Calu3 (cell line): ENCODE measurements at regions not wholly inside any gene's neighbourhood (a gene's known extent, or its start where the extent isn't known, plus 50 kb on each side); places are given as distances from the start of the nearest gene placed in this dataset.

Experiments
- BruUV-seq: library from RNA; stranded (reverse); fragments of 400-500 nt; replicated peaks from 2 replicates; lab custom pipeline; 2021; lab: Mats Ljungman, UMichigan
- CTCF ChIA-PET: fragments of 300-600 bp; sonication (Branson Sonifier 250); formaldehyde crosslinking; loops from one replicate; lab custom pipeline; 2022; ENCODE audit warnings: antibody characterized with exemption; lab: Charles Lee
- DNase-seq: peaks from one replicate; pipeline ENCODE4 v3.0.0; 2022
- H3K27ac Mint-ChIP-seq: one replicate; pipeline ENCODE4 v1.8.0; 2022; ENCODE audit warnings: mixed read lengths; ENCODE audit not compliant: unreplicated experiment
- H3K27me3 Mint-ChIP-seq: one replicate; pipeline ENCODE4 v1.8.0; 2022; ENCODE audit warnings: mixed read lengths; ENCODE audit not compliant: unreplicated experiment
- H3K36me3 Mint-ChIP-seq: one replicate; pipeline ENCODE4 v1.8.0; 2022; ENCODE audit warnings: mild to moderate bottlenecking, moderate library complexity, mixed read lengths; ENCODE audit not compliant: insufficient read depth, unreplicated experiment
- H3K4me1 Mint-ChIP-seq: one replicate; pipeline ENCODE4 v1.8.0; 2022; ENCODE audit warnings: mild to moderate bottlenecking, low read depth, mixed read lengths; ENCODE audit not compliant: unreplicated experiment
- H3K4me3 Mint-ChIP-seq: one replicate; pipeline ENCODE4 v1.8.0; 2022; ENCODE audit warnings: mild to moderate bottlenecking, low read depth, moderate library complexity, mixed read lengths; ENCODE audit not compliant: unreplicated experiment
- H3K9me3 Mint-ChIP-seq: one replicate; pipeline ENCODE4 v1.8.0; 2022; ENCODE audit warnings: low read depth, mixed read lengths; ENCODE audit not compliant: unreplicated experiment
- intact Hi-C: fragments of 100-400 bp; cut with micrococcal nuclease; formaldehyde crosslinking; loops from one replicate; pipeline ENCODE4 v1.10.0; 2022; ENCODE audit not compliant: unreplicated experiment
- TF ChIP-seq, protein P1 (sequence below): fragments of 200-600 bp; IDR thresholded peaks from one replicate; pipeline ENCODE4 v1.8.0; 2022; ENCODE audit warnings: antibody characterized with exemption; ENCODE audit not compliant: unreplicated experiment

DNA sequence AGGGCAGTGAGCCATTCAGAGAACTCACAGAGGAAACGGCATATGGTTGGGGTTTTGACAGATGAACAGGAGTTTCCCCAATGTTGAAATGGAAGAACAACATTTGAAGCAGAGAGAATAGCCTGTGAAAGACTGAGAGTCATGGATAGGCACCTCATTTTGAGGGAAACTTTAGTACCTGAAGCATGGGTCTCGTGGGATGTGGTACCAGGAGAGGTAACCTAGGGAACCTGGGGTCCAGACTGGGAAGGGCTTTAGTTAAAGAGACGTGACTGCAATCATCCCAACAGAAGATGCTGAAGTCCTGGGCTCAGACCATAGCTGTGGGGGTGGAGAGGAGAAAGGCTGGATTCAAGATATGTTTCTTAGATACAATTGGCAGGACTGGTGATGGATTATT, 137.8 kb upstream of the CCL2 start:
- CTCF ChIA-PET, result no interaction called here
- TF ChIP-seq, protein P1, sequence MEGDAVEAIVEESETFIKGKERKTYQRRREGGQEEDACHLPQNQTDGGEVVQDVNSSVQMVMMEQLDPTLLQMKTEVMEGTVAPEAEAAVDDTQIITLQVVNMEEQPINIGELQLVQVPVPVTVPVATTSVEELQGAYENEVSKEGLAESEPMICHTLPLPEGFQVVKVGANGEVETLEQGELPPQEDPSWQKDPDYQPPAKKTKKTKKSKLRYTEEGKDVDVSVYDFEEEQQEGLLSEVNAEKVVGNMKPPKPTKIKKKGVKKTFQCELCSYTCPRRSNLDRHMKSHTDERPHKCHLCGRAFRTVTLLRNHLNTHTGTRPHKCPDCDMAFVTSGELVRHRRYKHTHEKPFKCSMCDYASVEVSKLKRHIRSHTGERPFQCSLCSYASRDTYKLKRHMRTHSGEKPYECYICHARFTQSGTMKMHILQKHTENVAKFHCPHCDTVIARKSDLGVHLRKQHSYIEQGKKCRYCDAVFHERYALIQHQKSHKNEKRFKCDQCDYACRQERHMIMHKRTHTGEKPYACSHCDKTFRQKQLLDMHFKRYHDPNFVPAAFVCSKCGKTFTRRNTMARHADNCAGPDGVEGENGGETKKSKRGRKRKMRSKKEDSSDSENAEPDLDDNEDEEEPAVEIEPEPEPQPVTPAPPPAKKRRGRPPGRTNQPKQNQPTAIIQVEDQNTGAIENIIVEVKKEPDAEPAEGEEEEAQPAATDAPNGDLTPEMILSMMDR, result no peak
- Mint-ChIP-seq H3K9me3 (no peaks in the 10 kb centered on the region), H3K36me3 (no peaks in the 10 kb centered on the region), H3K27ac (no peak overlapping the region), H3K27me3 (peaks cover 77% of the 10 kb centered on the region), H3K4me1 (no peaks in the 10 kb centered on the region), H3K4me3 (no peak overlapping the region)
- BruUV-seq, result no TSS peak
- intact Hi-C loops, result no loop called here
- DNase-seq, result no peak

DNA sequence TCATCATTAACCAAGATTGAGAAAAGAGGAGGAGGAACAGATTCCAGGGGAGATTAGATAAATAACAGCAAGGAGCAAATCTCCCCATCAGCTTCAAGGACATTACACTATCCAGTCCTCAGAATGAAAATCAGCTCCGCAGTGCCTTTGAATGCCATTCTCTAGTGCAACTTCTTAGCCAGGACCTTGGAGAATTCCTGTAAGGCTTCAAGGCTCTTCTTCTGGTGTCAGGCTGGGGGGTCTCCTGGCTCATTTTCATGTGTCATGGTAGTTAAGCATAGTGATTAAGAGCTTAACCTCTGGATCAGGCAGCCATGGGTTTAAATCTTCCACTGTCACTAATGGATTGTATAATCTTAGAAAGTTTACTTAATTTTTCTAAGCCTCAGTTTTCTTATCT, 137.3 kb upstream of the CCL2 start:
- TF ChIP-seq, protein P1, result no peak
- Mint-ChIP-seq H3K27ac (no peak overlapping the region), H3K36me3 (no peaks in the 10 kb centered on the region), H3K4me3 (no peak overlapping the region), H3K9me3 (no peaks in the 10 kb centered on the region), H3K4me1 (no peaks in the 10 kb centered on the region), H3K27me3 (peaks cover 72% of the 10 kb centered on the region)
- no peak for DNase-seq
- intact Hi-C loops, result no loop called here
- CTCF ChIA-PET, result no interaction called here
- no TSS peak for BruUV-seq

DNA sequence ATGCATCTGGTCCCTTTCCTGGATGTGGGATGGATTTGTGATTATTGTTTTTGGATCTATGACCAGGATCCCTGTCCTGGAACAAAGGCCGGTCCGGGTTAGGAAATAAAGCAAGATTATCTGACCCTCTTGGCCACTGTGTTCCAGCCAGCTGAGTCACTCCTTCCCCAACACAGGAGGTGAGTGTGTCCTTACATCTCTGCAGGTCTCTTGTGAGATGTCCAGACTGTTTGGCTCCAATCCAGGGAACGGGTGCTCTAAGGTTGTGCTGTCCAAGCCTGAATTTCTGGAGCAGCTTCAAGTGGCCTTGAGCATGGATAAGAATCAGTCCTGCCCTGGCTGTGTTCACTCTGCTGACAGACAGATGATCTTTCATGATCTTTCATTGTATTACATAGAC, 136.5 kb upstream of the CCL2 start:
- no peaks in the 10 kb centered on the region for H3K9me3 Mint-ChIP-seq
- TF ChIP-seq, protein P1, result no peak
- H3K27ac Mint-ChIP-seq, result no peak overlapping the region
- no TSS peak for BruUV-seq
- H3K4me3 Mint-ChIP-seq, result no peak overlapping the region
- peaks cover 65% of the 10 kb centered on the region for H3K27me3 Mint-ChIP-seq
- H3K36me3 Mint-ChIP-seq, result no peaks in the 10 kb centered on the region
- intact Hi-C loops, result no loop called here
- no peaks in the 10 kb centered on the region for H3K4me1 Mint-ChIP-seq
- CTCF ChIA-PET, result no interaction called here
- DNase-seq, result no peak

DNA sequence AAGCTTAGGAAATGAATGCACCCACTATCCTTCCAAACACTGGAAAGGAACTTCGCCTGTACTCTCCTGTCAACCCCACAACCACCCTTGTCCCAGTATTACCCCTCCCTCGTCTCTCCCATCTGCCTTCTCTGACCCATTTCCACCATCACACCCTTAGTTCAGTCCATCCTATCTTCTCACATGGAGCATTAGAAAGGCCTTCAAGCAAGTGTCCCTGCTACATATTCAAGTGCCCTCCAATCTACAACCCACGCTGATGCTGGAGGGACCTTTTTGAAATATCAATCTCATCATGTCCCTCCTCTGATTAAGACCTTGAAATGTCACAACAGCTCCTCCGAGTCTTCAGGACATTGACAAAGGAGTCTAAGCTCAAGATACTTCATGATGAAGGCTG, 133.8 kb upstream of the CCL2 start:
- Mint-ChIP-seq H3K4me3 (no peak overlapping the region), H3K9me3 (no peaks in the 10 kb centered on the region), H3K36me3 (no peaks in the 10 kb centered on the region), H3K4me1 (no peaks in the 10 kb centered on the region), H3K27ac (no peak overlapping the region), H3K27me3 (peaks cover 59% of the 10 kb centered on the region)
- no TSS peak for BruUV-seq
- TF ChIP-seq, protein P1, result no peak
- DNase-seq, result no peak
- CTCF ChIA-PET, result no interaction called here
- intact Hi-C loops, result no loop called here
